Hepatocyte (in vitro differentiated cells): ENCODE measurements at regions not wholly inside any gene's neighbourhood (a gene's known extent, or its start where the extent isn't known, plus 50 kb on each side); places are given as distances from the start of the nearest gene placed in this dataset.
"Not testable (repeated sequence)": the region's sequence is repeated elsewhere in the genome, so short reads cannot be mapped to it uniquely, and the experiment has no call there.

ENCODE experiments used
- DNase-seq: peaks from one replicate; pipeline ENCODE4 v3.0.0-alpha.2; 2016; ENCODE audit warnings: low spot score
- H2AFZ ChIP-seq: fragments of 200-600 bp; sonication (generic); 2 replicates; pipeline ENCODE4 v1.6.0; 2016; ENCODE audit warnings: antibody characterized with exemption, mild to moderate bottlenecking
- H3K27ac ChIP-seq: fragments of 200-600 bp; sonication (generic); 2 replicates; pipeline ENCODE4 v1.5.1; 2016; ENCODE audit warnings: mild to moderate bottlenecking
- H3K27me3 ChIP-seq: fragments of 200-600 bp; sonication (generic); 2 replicates; pipeline ENCODE4 v1.6.1; 2016
- H3K36me3 ChIP-seq: fragments of 200-600 bp; sonication (generic); replicated peaks from 2 replicates; pipeline ENCODE4 v1.5.1; 2016; ENCODE audit warnings: low read depth; ENCODE audit not compliant: insufficient read depth
- H3K4me1 ChIP-seq: fragments of 200-600 bp; sonication (generic); 2 replicates; pipeline ENCODE4 v1.5.1; 2016; ENCODE audit warnings: mild to moderate bottlenecking, moderate library complexity; ENCODE audit not compliant: insufficient read depth
- H3K4me2 ChIP-seq: fragments of 200-600 bp; sonication (generic); 2 replicates; pipeline ENCODE4 v1.6.0; 2016
- H3K4me3 ChIP-seq: fragments of 200-600 bp; sonication (generic); 2 replicates; pipeline ENCODE4 v1.5.1; 2016; ENCODE audit warnings: mild to moderate bottlenecking
- H3K79me2 ChIP-seq: fragments of 200-600 bp; sonication (generic); 2 replicates; pipeline ENCODE4 v1.6.0; 2017; ENCODE audit warnings: mild to moderate bottlenecking
- H3K9me2 ChIP-seq: fragments of 200-600 bp; sonication (generic); replicated peaks from 2 replicates; pipeline ENCODE4 v1.6.0; 2017; ENCODE audit warnings: mild to moderate bottlenecking; ENCODE audit not compliant: insufficient read depth
- H3K9me3 ChIP-seq: fragments of 200-600 bp; sonication (generic); 2 replicates; pipeline ENCODE4 v1.5.1; 2016; ENCODE audit warnings: low read depth, mild to moderate bottlenecking
- H4K20me1 ChIP-seq: fragments of 200-600 bp; sonication (generic); 2 replicates; pipeline ENCODE4 v1.6.0; 2016; ENCODE audit warnings: mild to moderate bottlenecking; ENCODE audit not compliant: insufficient read depth, poor library complexity, severe bottlenecking
- EZH2 ChIP-seq: fragments of 200-600 bp; sonication (generic); IDR thresholded peaks from 2 replicates; pipeline ENCODE4 v1.6.1; 2016; ENCODE audit warnings: antibody characterized with exemption, mild to moderate bottlenecking, borderline replicate concordance
- EZH2phosphoT487 ChIP-seq: fragments of 200-600 bp; sonication (generic); IDR thresholded peaks from one replicate; pipeline ENCODE4 v1.6.1; 2018; ENCODE audit warnings: antibody characterized with exemption, mild to moderate bottlenecking, low read depth, moderate library complexity; ENCODE audit not compliant: unreplicated experiment, severe bottlenecking
- WGBS: methylation state at CpG from one replicate; pipeline ENCODE4 v1.1.6; 2016; ENCODE audit warnings: low lambda C conversion rate; ENCODE audit errors: missing lambda C conversion rate; 5-methylcytosine and 5-hydroxymethylcytosine counted together
- TF ChIP-seq, protein P1 (sequence below): fragments of 200-600 bp; sonication (generic); IDR thresholded peaks from 2 replicates; pipeline ENCODE4 v1.5.1; 2016; ENCODE audit warnings: antibody characterized with exemption, mild to moderate bottlenecking; ENCODE audit not compliant: poor library complexity

- H4K20me1 ChIP-seq: no peaks in the 10 kb centered on the region
- H3K36me3 ChIP-seq: no peaks in the 10 kb centered on the region
- no peak overlapping the region for H3K4me3 ChIP-seq
- TF ChIP-seq EZH2phosphoT487: no peak
- no peaks in the 10 kb centered on the region for H3K9me2 ChIP-seq
- no peaks in the 10 kb centered on the region for H3K4me1 ChIP-seq
- no peaks in the 10 kb centered on the region for H3K27me3 ChIP-seq
- no peak overlapping the region for H2AFZ ChIP-seq
- WGBS: 90% methylated on average over 1 of the region's 1 CpG
- no peaks in the 10 kb centered on the region for H3K9me3 ChIP-seq
- no peak overlapping the region for H3K27ac ChIP-seq
- no peak overlapping the region for H3K4me2 ChIP-seq
- DNase-seq: no peak
- no peaks in the 10 kb centered on the region for H3K79me2 ChIP-seq
These were observed 1178.0 kb downstream of the JRKL start for GRCh38 chr11:97567801-97568200.

- H3K9me2 ChIP-seq: no peaks in the 10 kb centered on the region
- no peaks in the 10 kb centered on the region for H3K27me3 ChIP-seq
- H4K20me1 ChIP-seq: no peaks in the 10 kb centered on the region
- DNase-seq: no peak
- no peaks in the 10 kb centered on the region for H3K36me3 ChIP-seq
- H2AFZ ChIP-seq: no peak overlapping the region
- H3K4me3 ChIP-seq: no peak overlapping the region
- H3K27ac ChIP-seq: no peak overlapping the region
- TF ChIP-seq, protein P1, sequence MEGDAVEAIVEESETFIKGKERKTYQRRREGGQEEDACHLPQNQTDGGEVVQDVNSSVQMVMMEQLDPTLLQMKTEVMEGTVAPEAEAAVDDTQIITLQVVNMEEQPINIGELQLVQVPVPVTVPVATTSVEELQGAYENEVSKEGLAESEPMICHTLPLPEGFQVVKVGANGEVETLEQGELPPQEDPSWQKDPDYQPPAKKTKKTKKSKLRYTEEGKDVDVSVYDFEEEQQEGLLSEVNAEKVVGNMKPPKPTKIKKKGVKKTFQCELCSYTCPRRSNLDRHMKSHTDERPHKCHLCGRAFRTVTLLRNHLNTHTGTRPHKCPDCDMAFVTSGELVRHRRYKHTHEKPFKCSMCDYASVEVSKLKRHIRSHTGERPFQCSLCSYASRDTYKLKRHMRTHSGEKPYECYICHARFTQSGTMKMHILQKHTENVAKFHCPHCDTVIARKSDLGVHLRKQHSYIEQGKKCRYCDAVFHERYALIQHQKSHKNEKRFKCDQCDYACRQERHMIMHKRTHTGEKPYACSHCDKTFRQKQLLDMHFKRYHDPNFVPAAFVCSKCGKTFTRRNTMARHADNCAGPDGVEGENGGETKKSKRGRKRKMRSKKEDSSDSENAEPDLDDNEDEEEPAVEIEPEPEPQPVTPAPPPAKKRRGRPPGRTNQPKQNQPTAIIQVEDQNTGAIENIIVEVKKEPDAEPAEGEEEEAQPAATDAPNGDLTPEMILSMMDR: no peak
- TF ChIP-seq EZH2phosphoT487 (no peak), EZH2 (no peak)
- no peaks in the 10 kb centered on the region for H3K9me3 ChIP-seq
- no peaks in the 10 kb centered on the region for H3K79me2 ChIP-seq
- no peak overlapping the region for H3K4me2 ChIP-seq
- 62% methylated on average over 3 of the region's 3 CpGs for WGBS
- no peaks in the 10 kb centered on the region for H3K4me1 ChIP-seq
These were observed 1180.8 kb downstream of the JRKL start for GRCh38 chr11:97570636-97571035.

DNA sequence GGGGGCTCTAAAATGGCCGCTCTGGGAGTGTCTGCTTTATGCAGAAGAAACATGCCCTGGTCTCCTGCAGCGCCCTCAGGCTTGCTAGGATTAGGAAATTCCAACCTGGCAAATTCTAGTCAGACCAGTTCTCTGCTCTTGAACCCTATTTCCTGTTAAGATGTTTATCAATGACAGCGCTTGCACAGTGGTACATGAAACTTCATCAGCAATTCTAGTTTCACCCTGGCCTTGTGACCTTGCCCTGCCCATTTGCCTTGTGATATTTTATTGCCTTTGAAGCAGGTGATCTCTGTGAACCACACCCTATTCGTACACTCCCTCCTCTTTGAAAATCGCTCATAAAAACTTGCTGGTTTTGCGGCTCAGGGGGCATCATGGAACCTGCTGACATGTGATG is 1184.0 kb downstream of the JRKL start:
- H3K27me3 ChIP-seq, H2AFZ ChIP-seq, H3K79me2 ChIP-seq, H3K9me3 ChIP-seq, H3K4me3 ChIP-seq, H3K4me1 ChIP-seq, H3K36me3 ChIP-seq, H3K4me2 ChIP-seq, H4K20me1 ChIP-seq, H3K9me2 ChIP-seq: not testable (repeated sequence)
- WGBS: 71% methylated on average over 6 of the region's 6 CpGs
- peak overlapping the region; percentile 54 for H3K27ac ChIP-seq
- peak; percentile 8 for DNase-seq

DNA sequence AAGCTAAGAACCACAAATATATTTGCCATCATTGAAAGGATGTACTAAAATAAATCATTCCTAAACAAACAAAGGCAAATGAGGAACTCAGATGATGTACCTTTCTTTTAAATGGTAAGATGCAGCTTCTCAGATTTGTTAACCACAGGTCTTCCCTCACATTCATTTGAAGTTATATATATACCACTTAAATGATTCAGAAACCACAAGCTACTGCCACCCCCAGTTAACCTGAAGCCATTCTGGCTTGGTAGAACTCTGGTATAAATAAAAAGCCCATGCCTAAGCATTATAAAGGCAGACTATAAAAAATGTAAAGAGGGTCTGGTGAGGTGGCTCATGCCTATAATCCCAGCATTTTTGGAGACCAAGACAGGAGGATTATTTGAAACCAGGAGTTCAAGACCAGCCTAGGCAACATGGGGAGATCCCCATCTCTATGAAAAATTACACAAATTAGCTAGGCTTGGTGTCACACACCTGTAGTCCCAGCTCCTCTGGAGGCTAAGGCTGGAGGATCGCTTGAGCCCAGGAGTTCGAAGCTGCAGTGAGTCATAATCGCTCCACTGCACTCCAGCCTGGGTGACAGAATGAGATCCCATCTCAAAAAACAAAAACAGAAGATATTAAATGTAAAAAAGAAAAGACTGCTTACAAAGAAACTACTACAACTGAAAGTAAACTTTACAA is 1185.3 kb downstream of the JRKL start:
- DNase-seq: no peak
- no peaks in the 10 kb centered on the region for H3K9me2 ChIP-seq
- H3K79me2 ChIP-seq: no peaks in the 10 kb centered on the region
- no peaks in the 10 kb centered on the region for H3K9me3 ChIP-seq
- H2AFZ ChIP-seq: no peak overlapping the region
- TF ChIP-seq EZH2: no peak
- TF ChIP-seq EZH2phosphoT487: no peak
- TF ChIP-seq, protein P1: no peak
- H3K36me3 ChIP-seq: no peaks in the 10 kb centered on the region
- WGBS: 97% methylated on average over 3 of the region's 3 CpGs
- H3K4me1 ChIP-seq: no peaks in the 10 kb centered on the region
- no peaks in the 10 kb centered on the region for H3K27me3 ChIP-seq
- H3K4me3 ChIP-seq: no peak overlapping the region
- no peaks in the 10 kb centered on the region for H4K20me1 ChIP-seq
- no peak overlapping the region for H3K27ac ChIP-seq
- H3K4me2 ChIP-seq: no peak overlapping the region
